SK-N-SH treated with all-trans-retinoic acid at 6 μM for 48 hours (cell line): ENCODE measurements at regions not wholly inside any gene's neighbourhood (a gene's known extent, or its start where the extent isn't known, plus 50 kb on each side); places are given as distances from the start of the nearest gene placed in this dataset.

Experiments
- ARNTL ChIP-seq: fragments of 450-650 bp; formaldehyde crosslinking; IDR thresholded peaks from 2 replicates; pipeline ENCODE4 v1.5.0; 2020; ENCODE audit warnings: low read depth, mild to moderate bottlenecking, moderate library complexity, borderline replicate concordance
- RARB ChIP-seq: fragments of 250-450 bp; sonication (Bioruptor Pico); IDR thresholded peaks from 2 replicates; pipeline ENCODE4 v1.8.0; 2021; ENCODE audit warnings: mild to moderate bottlenecking, moderate library complexity
- SNAI2 ChIP-seq: fragments of 250-450 bp; sonication (Bioruptor Pico); IDR thresholded peaks from 2 replicates; pipeline ENCODE4 v1.5.0; 2020; ENCODE audit warnings: mild to moderate bottlenecking, moderate library complexity
- ZC3H10 ChIP-seq: fragments of 250-450 bp; sonication (Bioruptor Pico); IDR thresholded peaks from 2 replicates; pipeline ENCODE4 v1.5.1; 2021; ENCODE audit warnings: mild to moderate bottlenecking, moderate library complexity
- ZFP30 ChIP-seq: fragments of 450-650 bp; formaldehyde crosslinking; IDR thresholded peaks from 2 replicates; pipeline ENCODE4 v1.5.0; 2022; ENCODE audit warnings: mild to moderate bottlenecking, moderate library complexity
- ZNF70 ChIP-seq: fragments of 450-650 bp; formaldehyde crosslinking; IDR thresholded peaks from 2 replicates; pipeline ENCODE4 v1.5.0; 2020; ENCODE audit warnings: mild to moderate bottlenecking, moderate library complexity
- ZNF8 ChIP-seq: fragments of 450-650 bp; formaldehyde crosslinking; IDR thresholded peaks from 2 replicates; pipeline ENCODE4 v1.5.0; 2020; ENCODE audit warnings: mild to moderate bottlenecking, moderate library complexity
- TF ChIP-seq, protein P1 (sequence below): fragments of 250-450 bp; sonication (Bioruptor Pico); IDR thresholded peaks from 2 replicates; pipeline ENCODE4 v1.8.0; 2020; ENCODE audit warnings: mild to moderate bottlenecking, moderate library complexity, borderline replicate concordance
- TF ChIP-seq, protein P2 (sequence below): fragments of 250-450 bp; sonication (Bioruptor Pico); IDR thresholded peaks from 2 replicates; pipeline ENCODE4 v1.5.0; 2020; ENCODE audit warnings: mild to moderate bottlenecking, moderate library complexity
- TF ChIP-seq, protein P3 (sequence below): fragments of 250-450 bp; sonication (Bioruptor Pico); IDR thresholded peaks from 2 replicates; pipeline ENCODE4 v1.5.1; 2020; ENCODE audit warnings: low read depth, mild to moderate bottlenecking, moderate library complexity

DNA sequence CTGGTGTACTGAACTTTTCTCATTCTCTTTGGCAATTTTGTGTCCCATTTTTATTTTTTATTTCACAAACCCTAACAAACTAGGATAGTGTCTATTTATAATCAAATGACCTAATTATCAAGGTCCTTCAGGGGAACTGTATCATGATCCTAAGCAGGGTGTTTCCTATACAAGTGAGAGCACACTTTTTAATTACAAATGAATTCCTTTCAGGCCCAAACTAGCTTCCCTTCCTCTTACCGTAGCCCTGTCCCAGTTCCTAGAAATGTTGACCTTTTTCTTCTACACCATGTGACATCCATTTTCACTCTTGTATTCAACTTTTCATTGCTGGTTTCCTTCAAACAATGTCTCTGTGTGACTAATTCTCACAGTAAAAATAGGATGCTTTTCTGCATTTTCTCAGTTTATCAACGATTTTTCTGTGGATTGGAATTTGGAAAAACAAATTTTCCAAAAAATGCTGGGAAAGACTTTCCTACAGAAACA lies 411.4 kb downstream of the CCDC91 start:
- TF ChIP-seq RARB (CRISPR knock-in tag) = no peak
- no peak for TF ChIP-seq ARNTL (CRISPR knock-in tag)
- no peak for TF ChIP-seq ZFP30 (CRISPR knock-in tag)
- TF ChIP-seq ZNF8 = no peak
- TF ChIP-seq, protein P1, sequence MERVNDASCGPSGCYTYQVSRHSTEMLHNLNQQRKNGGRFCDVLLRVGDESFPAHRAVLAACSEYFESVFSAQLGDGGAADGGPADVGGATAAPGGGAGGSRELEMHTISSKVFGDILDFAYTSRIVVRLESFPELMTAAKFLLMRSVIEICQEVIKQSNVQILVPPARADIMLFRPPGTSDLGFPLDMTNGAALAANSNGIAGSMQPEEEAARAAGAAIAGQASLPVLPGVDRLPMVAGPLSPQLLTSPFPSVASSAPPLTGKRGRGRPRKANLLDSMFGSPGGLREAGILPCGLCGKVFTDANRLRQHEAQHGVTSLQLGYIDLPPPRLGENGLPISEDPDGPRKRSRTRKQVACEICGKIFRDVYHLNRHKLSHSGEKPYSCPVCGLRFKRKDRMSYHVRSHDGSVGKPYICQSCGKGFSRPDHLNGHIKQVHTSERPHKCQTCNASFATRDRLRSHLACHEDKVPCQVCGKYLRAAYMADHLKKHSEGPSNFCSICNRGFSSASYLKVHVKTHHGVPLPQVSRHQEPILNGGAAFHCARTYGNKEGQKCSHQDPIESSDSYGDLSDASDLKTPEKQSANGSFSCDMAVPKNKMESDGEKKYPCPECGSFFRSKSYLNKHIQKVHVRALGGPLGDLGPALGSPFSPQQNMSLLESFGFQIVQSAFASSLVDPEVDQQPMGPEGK (CRISPR knock-in tag) = no peak
- TF ChIP-seq ZNF70 (CRISPR knock-in tag) = no peak
- TF ChIP-seq, protein P2, sequence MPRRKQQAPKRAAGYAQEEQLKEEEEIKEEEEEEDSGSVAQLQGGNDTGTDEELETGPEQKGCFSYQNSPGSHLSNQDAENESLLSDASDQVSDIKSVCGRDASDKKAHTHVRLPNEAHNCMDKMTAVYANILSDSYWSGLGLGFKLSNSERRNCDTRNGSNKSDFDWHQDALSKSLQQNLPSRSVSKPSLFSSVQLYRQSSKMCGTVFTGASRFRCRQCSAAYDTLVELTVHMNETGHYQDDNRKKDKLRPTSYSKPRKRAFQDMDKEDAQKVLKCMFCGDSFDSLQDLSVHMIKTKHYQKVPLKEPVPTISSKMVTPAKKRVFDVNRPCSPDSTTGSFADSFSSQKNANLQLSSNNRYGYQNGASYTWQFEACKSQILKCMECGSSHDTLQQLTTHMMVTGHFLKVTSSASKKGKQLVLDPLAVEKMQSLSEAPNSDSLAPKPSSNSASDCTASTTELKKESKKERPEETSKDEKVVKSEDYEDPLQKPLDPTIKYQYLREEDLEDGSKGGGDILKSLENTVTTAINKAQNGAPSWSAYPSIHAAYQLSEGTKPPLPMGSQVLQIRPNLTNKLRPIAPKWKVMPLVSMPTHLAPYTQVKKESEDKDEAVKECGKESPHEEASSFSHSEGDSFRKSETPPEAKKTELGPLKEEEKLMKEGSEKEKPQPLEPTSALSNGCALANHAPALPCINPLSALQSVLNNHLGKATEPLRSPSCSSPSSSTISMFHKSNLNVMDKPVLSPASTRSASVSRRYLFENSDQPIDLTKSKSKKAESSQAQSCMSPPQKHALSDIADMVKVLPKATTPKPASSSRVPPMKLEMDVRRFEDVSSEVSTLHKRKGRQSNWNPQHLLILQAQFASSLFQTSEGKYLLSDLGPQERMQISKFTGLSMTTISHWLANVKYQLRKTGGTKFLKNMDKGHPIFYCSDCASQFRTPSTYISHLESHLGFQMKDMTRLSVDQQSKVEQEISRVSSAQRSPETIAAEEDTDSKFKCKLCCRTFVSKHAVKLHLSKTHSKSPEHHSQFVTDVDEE (CRISPR knock-in tag) = no peak
- TF ChIP-seq, protein P3, sequence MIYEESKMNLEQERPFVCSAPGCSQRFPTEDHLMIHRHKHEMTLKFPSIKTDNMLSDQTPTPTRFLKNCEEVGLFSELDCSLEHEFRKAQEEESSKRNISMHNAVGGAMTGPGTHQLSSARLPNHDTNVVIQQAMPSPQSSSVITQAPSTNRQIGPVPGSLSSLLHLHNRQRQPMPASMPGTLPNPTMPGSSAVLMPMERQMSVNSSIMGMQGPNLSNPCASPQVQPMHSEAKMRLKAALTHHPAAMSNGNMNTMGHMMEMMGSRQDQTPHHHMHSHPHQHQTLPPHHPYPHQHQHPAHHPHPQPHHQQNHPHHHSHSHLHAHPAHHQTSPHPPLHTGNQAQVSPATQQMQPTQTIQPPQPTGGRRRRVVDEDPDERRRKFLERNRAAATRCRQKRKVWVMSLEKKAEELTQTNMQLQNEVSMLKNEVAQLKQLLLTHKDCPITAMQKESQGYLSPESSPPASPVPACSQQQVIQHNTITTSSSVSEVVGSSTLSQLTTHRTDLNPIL (CRISPR knock-in tag) = no peak
- TF ChIP-seq ZC3H10 (CRISPR knock-in tag) = no peak
- no peak for TF ChIP-seq SNAI2 (CRISPR knock-in tag)
